Left renal pelvis (tissue), 4 donors: ENCODE measurements at regions not wholly inside any gene's neighbourhood (a gene's known extent, or its start where the extent isn't known, plus 50 kb on each side); places are given as distances from the start of the nearest gene placed in this dataset.
"Not testable (repeated sequence)": the region's sequence is repeated elsewhere in the genome, so short reads cannot be mapped to it uniquely, and the experiment has no call there.

Source experiments
- DNase-seq, 4 donors: peaks; one replicate each; pipeline ENCODE4 v3.0.0-alpha.2; 2013; ENCODE audit warnings: low read depth in 4 of 4, low spot score in 3 of 4

- DNase-seq = no peak
These were observed 217.0 kb upstream of the CXCR4 start for GRCh38 chr2:136334967-136335366.

GRCh38 chr2:136332436-136333095 is 214.6 kb upstream of the CXCR4 start:
- DNase-seq = no peak

GRCh38 chr2:136331226-136331625 is 213.3 kb upstream of the CXCR4 start:
- DNase-seq = no peak

GRCh38 chr2:136328207-136328795 is 210.4 kb upstream of the CXCR4 start:
- DNase-seq = no peak

- DNase-seq = no peak
These were observed 209.4 kb upstream of the CXCR4 start for GRCh38 chr2:136327162-136327852.

- DNase-seq = no peak
These were observed 207.9 kb upstream of the CXCR4 start for GRCh38 chr2:136325844-136326331.

- no peak for DNase-seq
These were observed 207.0 kb upstream of the CXCR4 start for GRCh38 chr2:136324966-136325365.

GRCh38 chr2:136323935-136324334 is 206.0 kb upstream of the CXCR4 start:
- DNase-seq = no peak

GRCh38 chr2:136323195-136323594 is 205.2 kb upstream of the CXCR4 start:
- DNase-seq = no peak

- DNase-seq = no peak
These were observed 204.5 kb upstream of the CXCR4 start for GRCh38 chr2:136322428-136322827.

GRCh38 chr2:136319651-136320050 is 201.7 kb upstream of the CXCR4 start:
- DNase-seq = no peak

GRCh38 chr2:136319237-136319636 is 201.3 kb upstream of the CXCR4 start:
- no peak for DNase-seq

GRCh38 chr2:136314240-136314639 is 196.3 kb upstream of the CXCR4 start:
- no peak for DNase-seq

- not testable (repeated sequence) for DNase-seq
These were observed 194.6 kb upstream of the CXCR4 start for GRCh38 chr2:136312568-136312967.

- no peak for DNase-seq
These were observed 193.1 kb upstream of the CXCR4 start for GRCh38 chr2:136310797-136311603.

GRCh38 chr2:136310005-136310495 is 192.1 kb upstream of the CXCR4 start:
- no peak for DNase-seq

- DNase-seq = no peak
These were observed 190.7 kb upstream of the CXCR4 start for GRCh38 chr2:136308611-136309010.

GRCh38 chr2:136306836-136307235 is 188.9 kb upstream of the CXCR4 start:
- no peak for DNase-seq

- no peak for DNase-seq
These were observed 187.7 kb upstream of the CXCR4 start for GRCh38 chr2:136305517-136306192.

- DNase-seq = no peak
These were observed 183.1 kb upstream of the CXCR4 start for GRCh38 chr2:136301006-136301405.
